Activated CD8-positive, alpha-beta memory T cell treated with anti-CD3 and anti-CD28 coated beads, Interleukin-2, amount 10 ng/mL, durations not matched to agents 7 days and 5 days (primary cell): ENCODE measurements at regions not wholly inside any gene's neighbourhood (a gene's known extent, or its start where the extent isn't known, plus 50 kb on each side); places are given as distances from the start of the nearest gene placed in this dataset.

Source experiments
- ATAC-seq: fragments of 150-1000 bp; cut with Tn5 transposase; one replicate; pipeline ENCODE4 v1.10.0; 2021; ENCODE audit warnings: moderate library complexity
- CTCF ChIA-PET: fragments of 350-600 bp; sonication (Branson Sonifier 250); formaldehyde crosslinking; loops from one replicate; lab custom pipeline; 2021; ENCODE audit warnings: antibody characterized with exemption; lab: Charles Lee
- DNase-seq: peaks from one replicate; pipeline ENCODE4 v3.0.0-alpha.2; 2020
- H3K27ac Mint-ChIP-seq: one replicate; pipeline ENCODE4 v1.8.0; 2021; ENCODE audit warnings: mild to moderate bottlenecking, mixed read lengths
- H3K27me3 Mint-ChIP-seq: one replicate; pipeline ENCODE4 v1.8.0; 2021; ENCODE audit warnings: mixed read lengths
- H3K36me3 Mint-ChIP-seq: one replicate; pipeline ENCODE4 v1.8.0; 2021; ENCODE audit warnings: mild to moderate bottlenecking, mixed read lengths
- H3K4me1 Mint-ChIP-seq: one replicate; pipeline ENCODE4 v1.8.0; 2021; ENCODE audit warnings: mixed read lengths
- H3K4me3 Mint-ChIP-seq: one replicate; pipeline ENCODE4 v1.8.0; 2021; ENCODE audit warnings: mild to moderate bottlenecking, moderate library complexity, mixed read lengths
- H3K9me3 Mint-ChIP-seq: one replicate; pipeline ENCODE4 v1.8.0; 2022; ENCODE audit warnings: low read depth, mixed read lengths

GRCh38 chr17:74032222-74032621 lies 171.3 kb upstream of the RPL38 start:
- Mint-ChIP-seq H3K9me3 (no peaks in the 10 kb centered on the region), H3K27me3 (peaks cover 22% of the 10 kb centered on the region), H3K4me3 (no peak overlapping the region), H3K27ac (no peak overlapping the region), H3K4me1 (peaks cover 17% of the 10 kb centered on the region), H3K36me3 (no peaks in the 10 kb centered on the region)
- CTCF ChIA-PET = no interaction called here
- DNase-seq (no peak), ATAC-seq (no peak)

- CTCF ChIA-PET = no interaction called here
- H3K9me3 Mint-ChIP-seq = no peaks in the 10 kb centered on the region
- DNase-seq = no peak
These were observed 166.2 kb upstream of the RPL38 start for GRCh38 chr17:74037320-74037719.

GRCh38 chr17:74040291-74040690 lies 163.2 kb upstream of the RPL38 start:
- no peak overlapping the region for H3K4me3 Mint-ChIP-seq
- ATAC-seq (no peak), DNase-seq (no peak)
- peaks cover 5% of the 10 kb centered on the region for H3K4me1 Mint-ChIP-seq
- CTCF ChIA-PET = no interaction called here
- peaks cover 3% of the 10 kb centered on the region for H3K27me3 Mint-ChIP-seq
- no peaks in the 10 kb centered on the region for H3K36me3 Mint-ChIP-seq
- H3K27ac Mint-ChIP-seq = no peak overlapping the region
- H3K9me3 Mint-ChIP-seq = no peaks in the 10 kb centered on the region

More at GRCh38 chr17:74037320-74037719, 166.2 kb upstream of the RPL38 start:
- Mint-ChIP-seq H3K36me3 (no peaks in the 10 kb centered on the region), H3K4me1 (no peaks in the 10 kb centered on the region), H3K27ac (no peak overlapping the region), H3K27me3 (peaks cover 10% of the 10 kb centered on the region), H3K4me3 (no peak overlapping the region)
- ATAC-seq = no peak

GRCh38 chr17:74040729-74041128 lies 162.7 kb upstream of the RPL38 start:
- no peak for ATAC-seq
- CTCF ChIA-PET = no interaction called here
- no peak for DNase-seq
- Mint-ChIP-seq H3K4me3 (no peak overlapping the region), H3K4me1 (peaks cover 5% of the 10 kb centered on the region), H3K36me3 (no peaks in the 10 kb centered on the region), H3K9me3 (no peaks in the 10 kb centered on the region), H3K27ac (no peak overlapping the region), H3K27me3 (no peaks in the 10 kb centered on the region)

- no peak for ATAC-seq
These were observed 161.4 kb upstream of the RPL38 start for GRCh38 chr17:74041869-74042640.

GRCh38 chr17:74042744-74043486 lies 160.6 kb upstream of the RPL38 start:
- peaks cover 7% of the 10 kb centered on the region for H3K4me1 Mint-ChIP-seq
- peak; percentile 60 for ATAC-seq
- CTCF ChIA-PET = no interaction called here
- H3K4me3 Mint-ChIP-seq = no peak overlapping the region
- H3K36me3 Mint-ChIP-seq = no peaks in the 10 kb centered on the region
- DNase-seq = peak; percentile 60
- no peak overlapping the region for H3K27ac Mint-ChIP-seq
- H3K9me3 Mint-ChIP-seq = no peaks in the 10 kb centered on the region
- H3K27me3 Mint-ChIP-seq = no peaks in the 10 kb centered on the region

More at GRCh38 chr17:74041869-74042640, 161.4 kb upstream of the RPL38 start:
- DNase-seq = no peak
- H3K27ac Mint-ChIP-seq = no peak overlapping the region
- no peaks in the 10 kb centered on the region for H3K9me3 Mint-ChIP-seq
- CTCF ChIA-PET = no interaction called here
- H3K4me1 Mint-ChIP-seq = peaks cover 5% of the 10 kb centered on the region
- no peaks in the 10 kb centered on the region for H3K27me3 Mint-ChIP-seq
- H3K4me3 Mint-ChIP-seq = no peak overlapping the region
- H3K36me3 Mint-ChIP-seq = no peaks in the 10 kb centered on the region

- Mint-ChIP-seq H3K4me3 (no peak overlapping the region), H3K36me3 (no peaks in the 10 kb centered on the region), H3K27me3 (peaks cover 4% of the 10 kb centered on the region), H3K9me3 (no peaks in the 10 kb centered on the region), H3K27ac (no peak overlapping the region), H3K4me1 (peaks cover 8% of the 10 kb centered on the region)
- CTCF ChIA-PET = no interaction called here
- no peak for ATAC-seq
- no peak for DNase-seq
These were observed 159.5 kb upstream of the RPL38 start for GRCh38 chr17:74043976-74044375.

GRCh38 chr17:74045608-74046280 lies 157.7 kb upstream of the RPL38 start:
- DNase-seq = no peak
- Mint-ChIP-seq H3K27ac (no peak overlapping the region), H3K4me1 (peaks cover 8% of the 10 kb centered on the region), H3K27me3 (peaks cover 4% of the 10 kb centered on the region), H3K4me3 (no peak overlapping the region), H3K36me3 (no peaks in the 10 kb centered on the region), H3K9me3 (no peaks in the 10 kb centered on the region)
- ATAC-seq = no peak
- CTCF ChIA-PET = no interaction called here

- H3K4me1 Mint-ChIP-seq = peaks cover 2% of the 10 kb centered on the region
- no peaks in the 10 kb centered on the region for H3K36me3 Mint-ChIP-seq
- H3K27me3 Mint-ChIP-seq = peaks cover 13% of the 10 kb centered on the region
- CTCF ChIA-PET = interaction anchor here (0.8 kb wide), 1 partner anchor 150 kb away, joined by 3 read pairs; no protein-coding TSS in a partner anchor
- DNase-seq (no peak), ATAC-seq (no peak)
- no peak overlapping the region for H3K4me3 Mint-ChIP-seq
- no peaks in the 10 kb centered on the region for H3K9me3 Mint-ChIP-seq
- no peak overlapping the region for H3K27ac Mint-ChIP-seq
These were observed 154.1 kb upstream of the RPL38 start for GRCh38 chr17:74049167-74049966.

GRCh38 chr17:74049967-74050458 lies 153.5 kb upstream of the RPL38 start:
- Mint-ChIP-seq H3K36me3 (no peaks in the 10 kb centered on the region), H3K9me3 (no peaks in the 10 kb centered on the region), H3K4me1 (peaks cover 2% of the 10 kb centered on the region), H3K27me3 (peaks cover 15% of the 10 kb centered on the region), H3K4me3 (no peak overlapping the region), H3K27ac (no peak overlapping the region)
- no peak for ATAC-seq
- CTCF ChIA-PET = interaction anchor here (0.8 kb wide), 1 partner anchor 150 kb away, joined by 3 read pairs; no protein-coding TSS in a partner anchor
- DNase-seq = no peak

- CTCF ChIA-PET = no interaction called here
- ATAC-seq (no peak), DNase-seq (no peak)
- no peak overlapping the region for H3K27ac Mint-ChIP-seq
- no peak overlapping the region for H3K4me3 Mint-ChIP-seq
- H3K4me1 Mint-ChIP-seq = peaks cover 2% of the 10 kb centered on the region
- no peaks in the 10 kb centered on the region for H3K9me3 Mint-ChIP-seq
- H3K36me3 Mint-ChIP-seq = no peaks in the 10 kb centered on the region
- peaks cover 15% of the 10 kb centered on the region for H3K27me3 Mint-ChIP-seq
These were observed 152.1 kb upstream of the RPL38 start for GRCh38 chr17:74051348-74051747.

- DNase-seq (no peak), ATAC-seq (no peak)
- Mint-ChIP-seq H3K4me3 (no peak overlapping the region), H3K27ac (no peak overlapping the region), H3K36me3 (no peaks in the 10 kb centered on the region), H3K4me1 (no peaks in the 10 kb centered on the region), H3K27me3 (peaks cover 19% of the 10 kb centered on the region), H3K9me3 (no peaks in the 10 kb centered on the region)
- CTCF ChIA-PET = no interaction called here
These were observed 150.3 kb upstream of the RPL38 start for GRCh38 chr17:74052993-74053711.
